T1000 (cell line): ENCODE measurements at regions not wholly inside any gene's neighbourhood (a gene's known extent, or its start where the extent isn't known, plus 50 kb on each side); places are given as distances from the start of the nearest gene placed in this dataset.
"Not testable (repeated sequence)": the region's sequence is repeated elsewhere in the genome, so short reads cannot be mapped to it uniquely, and the experiment has no call there.

Experiments
- DNase-seq: peaks from one replicate; lab custom pipeline; 2025; ENCODE audit warnings: mixed read lengths; lab: John Stamatoyannopoulos, UW

DNA sequence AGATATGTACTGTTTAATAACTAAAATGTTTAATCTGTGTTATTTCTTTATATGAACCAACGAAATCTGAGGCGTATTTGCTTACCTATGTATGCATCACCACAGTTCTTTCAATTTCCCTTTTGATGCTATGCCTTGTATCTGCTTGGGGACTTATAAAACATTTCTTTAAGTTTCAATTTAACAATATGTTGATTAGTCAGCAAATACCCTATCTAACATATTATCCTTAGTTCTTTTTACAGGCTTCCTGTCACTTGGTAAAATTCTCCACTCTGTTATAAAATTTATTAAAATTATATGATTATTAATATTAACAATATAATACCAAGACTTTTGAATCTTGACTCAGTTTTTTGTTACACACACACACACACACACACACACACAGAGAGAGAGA lies 174.3 kb downstream of the CPS1 start:
- no peak for DNase-seq

DNA sequence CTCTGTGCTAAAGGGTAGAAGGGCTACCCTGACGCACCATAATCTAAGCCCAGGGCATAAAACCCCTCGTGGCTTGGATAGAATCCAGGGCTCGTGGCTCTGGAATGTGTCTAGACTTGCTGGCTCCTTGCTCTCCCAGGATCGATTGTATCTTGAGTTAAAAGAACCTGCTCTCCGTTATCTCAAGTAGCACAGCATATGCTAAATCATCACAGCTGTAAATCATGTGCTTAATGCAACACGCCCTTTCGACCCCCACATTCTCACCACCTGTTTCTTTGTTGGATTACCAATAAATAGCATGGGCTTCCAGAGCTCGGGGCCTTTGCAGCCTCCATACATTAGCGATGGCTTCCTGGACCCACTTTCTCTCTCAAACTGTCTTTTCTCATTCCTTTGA lies 190.4 kb downstream of the CPS1 start:
- not testable (repeated sequence) for DNase-seq

DNA sequence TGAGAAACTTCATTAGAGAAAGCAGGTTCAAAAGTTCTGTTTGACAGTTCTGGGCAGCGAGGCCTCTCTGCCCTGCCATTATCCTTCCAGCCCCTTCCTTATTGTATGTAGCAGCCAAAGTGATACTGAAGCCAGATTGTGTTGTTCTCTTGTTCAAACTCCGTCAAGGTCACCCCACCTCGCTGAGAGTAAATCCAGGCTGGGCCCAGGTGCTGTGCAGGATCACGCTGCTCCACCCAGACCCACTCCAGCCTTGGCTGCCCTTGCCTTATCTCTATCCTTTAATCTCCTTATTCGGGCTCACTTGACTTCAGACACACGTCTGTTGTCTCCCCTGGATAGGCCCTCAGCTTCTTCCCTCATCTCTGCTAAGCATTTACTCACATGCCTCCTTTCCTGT lies 196.1 kb downstream of the CPS1 start:
- no peak for DNase-seq

DNA sequence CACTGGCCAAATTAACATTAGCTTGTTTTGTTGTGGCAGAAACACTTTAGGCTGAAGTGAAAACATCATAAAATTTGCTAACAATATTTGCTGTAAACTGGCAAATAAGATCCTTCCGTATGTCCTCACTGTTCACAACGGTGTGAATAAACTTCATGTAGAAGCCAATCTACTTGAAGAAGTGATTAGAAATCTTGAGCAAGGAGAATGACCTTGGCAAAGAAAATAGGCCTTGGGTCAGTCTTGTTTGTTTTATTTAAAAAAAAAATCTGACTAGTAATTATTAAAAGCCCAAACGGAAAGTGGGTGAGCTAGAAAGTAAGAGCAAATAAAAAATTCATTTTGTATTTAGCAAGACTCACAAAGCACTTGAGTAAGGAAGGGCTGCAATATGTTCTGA lies 197.0 kb downstream of the CPS1 start:
- DNase-seq = no peak

DNA sequence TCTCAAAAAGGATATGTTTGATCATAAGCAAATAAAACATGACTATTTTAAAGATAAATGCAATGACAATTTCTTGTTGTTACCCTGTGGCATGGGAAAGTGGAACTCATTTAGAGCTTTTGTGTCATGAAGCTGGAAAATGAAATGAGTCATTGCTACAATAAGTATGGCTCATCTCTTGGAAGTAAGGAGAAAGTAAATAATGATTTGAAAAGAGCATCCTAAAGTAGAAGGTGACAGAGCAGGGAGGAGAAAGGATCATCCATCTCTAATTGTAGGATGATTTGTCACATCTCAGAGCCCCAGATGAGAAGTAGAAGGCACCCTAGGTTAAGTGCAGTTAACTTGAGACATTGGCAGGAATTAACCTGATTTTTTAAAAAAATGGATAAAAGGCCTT lies 200.5 kb downstream of the CPS1 start:
- no peak for DNase-seq

DNA sequence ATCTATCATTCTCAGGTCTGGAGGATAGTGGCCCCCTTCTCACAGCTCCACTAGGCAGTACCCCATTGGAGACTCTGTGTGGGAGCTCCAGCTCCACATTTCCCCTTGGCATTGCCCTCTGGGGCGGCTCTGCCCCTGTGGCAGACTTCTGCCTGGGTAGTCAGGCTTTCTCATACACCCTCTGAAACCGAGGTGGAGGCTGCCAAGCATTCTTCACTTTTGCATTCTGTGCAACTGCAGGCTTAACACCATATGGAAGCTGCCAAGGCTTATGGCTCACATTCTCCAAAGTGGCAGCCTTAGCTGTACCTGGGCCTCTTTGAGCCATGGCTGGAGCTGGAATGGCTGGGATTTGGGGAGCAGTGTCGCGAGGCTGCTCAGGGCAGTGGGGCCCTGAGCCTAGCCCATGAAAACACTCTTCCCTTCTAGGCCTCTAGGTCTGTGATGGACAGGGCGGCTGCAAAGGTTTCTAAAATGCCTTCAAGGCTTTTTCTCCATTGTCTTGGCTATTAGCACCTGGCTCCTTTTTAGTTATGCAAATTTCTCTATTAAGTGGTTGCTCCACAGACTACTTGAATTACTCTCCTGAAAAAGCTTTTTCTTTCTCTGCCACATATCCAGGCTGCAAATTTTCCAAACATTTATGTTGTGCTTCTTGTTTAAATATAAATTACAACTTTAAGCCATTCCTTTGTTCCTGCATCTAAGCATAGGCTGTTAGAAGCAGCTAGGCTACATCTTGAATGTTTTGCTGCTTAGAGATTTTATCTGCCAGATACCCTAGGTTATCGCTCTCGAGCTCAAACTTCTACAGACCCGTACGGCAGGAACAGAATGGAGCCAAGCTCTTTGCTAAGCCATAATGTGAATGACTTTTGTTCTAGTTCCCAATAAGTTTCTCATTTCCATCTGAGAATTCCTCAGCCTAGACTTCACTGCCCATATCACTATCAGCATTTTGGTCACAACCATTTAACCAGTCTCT lies 206.5 kb downstream of the CPS1 start:
- DNase-seq = no peak

DNA sequence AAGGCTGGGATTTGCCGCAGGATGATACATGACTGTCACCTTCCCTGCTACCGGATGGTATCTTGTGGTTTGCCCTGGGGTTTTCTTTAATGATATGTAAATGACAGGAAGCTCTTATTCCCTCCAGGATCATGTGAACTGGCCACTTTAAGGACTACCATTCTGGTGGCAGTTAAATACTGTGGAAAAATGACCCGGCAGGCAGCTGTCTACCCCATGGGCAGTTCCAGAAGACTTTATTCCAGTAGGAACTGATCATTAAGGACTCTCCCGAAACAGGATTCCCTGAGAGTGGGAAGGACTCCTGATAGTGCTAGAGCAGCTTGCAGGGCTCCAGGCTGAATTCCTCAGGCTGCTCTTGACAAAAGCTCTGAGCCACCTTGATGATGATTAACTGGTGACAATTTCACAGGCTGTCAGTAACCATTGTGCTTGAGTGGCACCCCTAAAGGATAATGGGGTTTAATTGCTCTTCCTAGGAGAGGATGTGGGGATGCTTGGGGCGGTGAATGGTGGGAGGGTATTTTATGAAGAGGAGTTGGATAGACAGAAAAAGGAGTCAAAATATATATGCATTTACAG lies 212.0 kb downstream of the CPS1 start:
- DNase-seq = no peak

DNA sequence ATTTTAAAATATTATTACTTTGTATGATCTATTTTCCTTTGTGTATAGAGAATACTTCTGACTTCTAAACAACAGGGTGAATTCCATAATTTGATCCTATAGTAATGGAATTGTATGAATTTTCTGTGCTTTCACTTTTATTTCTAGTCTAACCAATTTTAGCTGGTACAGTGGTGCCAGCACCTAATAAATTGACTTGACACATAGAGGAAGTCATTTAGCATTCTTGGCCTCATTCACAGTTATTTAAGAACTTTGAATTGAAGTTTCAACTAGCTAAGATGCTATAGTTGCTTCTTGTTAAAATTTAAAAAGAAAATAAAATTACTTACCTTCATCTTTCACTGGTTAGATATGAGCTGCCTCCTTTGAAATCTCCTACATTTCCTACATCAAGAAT lies 220.4 kb downstream of the CPS1 start:
- no peak for DNase-seq

DNA sequence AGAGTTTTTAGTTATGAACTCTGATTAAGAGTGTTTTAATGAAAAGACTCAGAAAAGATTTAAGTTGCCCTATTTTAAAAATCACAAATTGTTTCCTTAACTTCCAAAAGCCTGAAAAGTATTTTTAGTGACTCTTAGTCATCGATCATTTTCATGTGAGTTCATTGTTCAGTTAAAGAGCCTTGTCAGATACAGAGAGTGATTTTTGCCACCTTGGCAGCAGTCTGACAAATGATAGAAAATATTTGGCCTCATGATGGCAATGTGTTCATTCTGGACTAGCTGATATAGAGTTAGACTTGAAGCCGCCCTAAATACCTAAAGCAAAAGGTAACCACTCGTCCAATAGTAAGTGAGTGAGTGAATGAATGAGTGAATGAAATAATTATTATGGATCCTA lies 225.8 kb downstream of the CPS1 start:
- DNase-seq = no peak

DNA sequence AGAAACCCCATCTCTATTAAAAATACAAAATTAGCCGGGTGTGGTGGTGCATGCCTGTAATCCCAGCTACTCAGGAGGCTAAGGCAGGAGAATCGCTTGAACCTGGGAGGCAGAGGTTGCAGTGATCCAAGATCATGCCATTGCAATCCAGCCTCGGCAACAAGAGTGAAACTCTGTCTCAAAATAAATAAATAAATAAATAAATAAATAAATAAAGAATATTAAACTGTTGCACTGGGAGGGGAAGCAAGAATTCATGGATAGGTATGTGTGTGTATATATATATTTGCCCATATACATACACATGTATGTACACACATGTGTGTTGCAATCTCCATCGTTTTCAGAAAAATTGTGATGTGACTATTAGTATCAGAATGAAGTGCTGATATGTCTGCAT lies 231.4 kb downstream of the CPS1 start:
- DNase-seq = not testable (repeated sequence)

DNA sequence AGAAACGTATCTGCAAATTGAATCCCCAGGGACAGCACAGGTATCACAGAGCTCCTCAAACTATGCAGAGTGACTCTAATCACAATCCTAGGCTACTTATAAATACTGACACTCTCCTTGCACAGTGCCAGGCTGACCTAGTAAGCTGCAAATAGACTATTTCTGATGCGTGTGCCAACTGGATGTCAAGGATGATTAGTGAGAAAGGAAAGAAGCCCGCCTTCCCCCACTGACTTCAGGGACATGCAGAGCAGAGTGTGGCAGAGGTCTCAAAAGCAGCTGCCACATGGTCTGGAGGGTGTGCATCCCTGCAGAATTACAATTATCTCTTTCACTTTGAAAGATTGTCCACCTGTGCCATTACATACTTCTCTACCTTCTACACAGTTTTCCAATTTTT lies 235.6 kb downstream of the CPS1 start:
- no peak for DNase-seq

DNA sequence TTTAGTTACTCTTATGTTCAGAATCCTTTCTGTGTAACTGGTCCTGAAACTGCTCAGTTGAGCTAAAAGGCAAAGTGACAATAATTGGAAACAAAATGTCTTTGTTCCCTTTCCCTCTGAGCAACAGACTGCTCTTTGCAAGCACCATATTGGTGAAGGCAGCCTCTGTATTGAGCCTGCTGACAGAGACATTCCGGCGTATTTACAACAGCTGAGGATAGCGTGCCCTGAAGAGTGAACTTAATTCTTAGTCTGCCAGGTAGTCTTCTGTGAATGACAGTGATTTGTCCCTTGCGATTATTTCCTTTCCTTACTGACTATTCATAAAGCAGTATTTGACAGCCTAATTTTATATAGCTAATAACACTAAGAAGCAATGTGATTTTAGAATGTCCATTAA lies 239.1 kb downstream of the CPS1 start:
- DNase-seq = no peak

DNA sequence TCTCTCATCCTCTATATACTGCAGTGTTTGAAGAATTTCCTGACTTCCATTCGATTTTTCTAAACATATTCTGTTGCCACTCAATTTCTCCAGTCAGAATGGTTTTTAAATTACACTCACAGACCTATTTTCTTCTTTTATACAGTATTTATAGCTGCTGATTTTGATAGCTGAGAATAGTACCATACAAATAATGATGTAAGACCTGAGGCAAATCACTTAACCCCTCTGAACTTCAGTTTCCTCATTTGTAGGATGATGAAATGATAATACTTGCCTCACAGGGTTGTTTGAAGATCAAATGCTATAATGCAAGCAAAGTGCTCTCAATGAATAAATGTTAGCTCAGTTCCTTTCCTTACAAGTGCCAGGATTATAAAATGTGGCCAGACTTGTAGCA lies 241.8 kb downstream of the CPS1 start:
- DNase-seq = no peak

DNA sequence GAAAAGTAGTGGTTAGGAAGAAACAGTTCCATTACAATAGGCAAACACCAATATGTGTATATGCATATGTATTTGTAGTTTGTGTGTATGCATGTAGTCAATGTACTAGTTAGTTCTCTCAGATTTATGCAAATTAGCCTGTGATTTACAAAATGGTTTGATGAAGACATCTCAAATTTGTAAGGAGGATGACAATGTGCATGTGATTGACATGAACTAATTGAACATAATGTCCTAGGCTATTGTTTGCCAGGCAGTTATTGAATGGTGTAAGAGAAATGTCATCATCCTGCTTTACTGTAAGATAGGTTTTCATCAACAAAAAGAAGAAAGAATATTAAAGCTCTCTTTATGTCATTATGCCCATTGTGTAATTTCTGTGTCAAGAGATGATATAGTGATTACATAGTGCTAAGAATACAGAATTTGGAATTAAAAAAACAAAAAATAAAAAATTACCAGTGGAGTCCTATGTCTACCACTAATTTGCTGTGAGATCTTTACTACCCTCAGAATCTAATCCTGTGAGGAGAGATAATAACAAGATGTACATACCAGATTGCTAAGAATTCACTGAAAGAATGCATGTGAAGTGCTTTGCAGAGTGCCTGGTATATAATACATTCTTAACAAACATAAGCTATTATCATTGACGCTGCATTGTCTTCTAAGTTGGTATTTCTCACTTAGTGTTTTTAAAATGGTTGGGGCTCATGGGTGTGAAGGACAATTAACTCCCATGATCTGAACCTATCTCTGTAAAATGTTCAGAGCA lies 258.0 kb downstream of the CPS1 start:
- DNase-seq = no peak

DNA sequence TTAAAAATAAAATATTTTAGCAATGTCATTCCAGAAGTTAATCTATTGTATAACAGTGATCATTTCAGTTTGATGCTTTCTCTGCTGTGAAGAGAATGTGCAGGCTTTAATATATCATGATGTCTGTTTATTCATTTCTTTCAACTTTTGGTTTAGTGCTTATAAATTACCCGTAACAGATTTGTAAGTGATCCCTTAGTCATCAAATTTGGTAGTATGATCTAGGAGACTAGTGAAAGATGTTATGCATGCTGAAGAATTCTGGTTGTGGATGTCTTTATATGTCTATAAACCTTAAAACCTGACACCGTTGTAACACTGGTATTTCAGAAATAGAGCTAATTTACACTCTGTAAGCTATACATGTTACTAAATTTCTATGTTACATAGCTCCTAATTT lies 260.4 kb downstream of the CPS1 start:
- DNase-seq = no peak

DNA sequence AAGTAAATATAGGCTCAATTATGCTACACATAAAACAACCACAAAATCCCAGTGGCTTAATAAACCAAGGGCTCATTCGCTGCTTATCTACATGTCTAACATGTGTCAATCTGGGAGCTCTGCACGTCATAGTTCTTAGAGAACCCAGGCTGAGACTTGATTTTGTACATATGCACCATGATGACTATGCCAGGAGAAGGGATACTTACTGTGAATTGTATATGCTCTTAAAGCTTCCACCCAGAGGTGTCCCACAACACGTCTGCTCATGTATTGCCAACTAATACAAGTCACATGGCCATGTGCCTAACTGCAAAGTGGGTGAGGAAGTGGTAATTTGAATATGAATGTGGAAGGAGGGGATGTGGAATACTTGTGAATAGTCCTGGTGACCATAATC lies 262.1 kb downstream of the CPS1 start:
- no peak for DNase-seq

DNA sequence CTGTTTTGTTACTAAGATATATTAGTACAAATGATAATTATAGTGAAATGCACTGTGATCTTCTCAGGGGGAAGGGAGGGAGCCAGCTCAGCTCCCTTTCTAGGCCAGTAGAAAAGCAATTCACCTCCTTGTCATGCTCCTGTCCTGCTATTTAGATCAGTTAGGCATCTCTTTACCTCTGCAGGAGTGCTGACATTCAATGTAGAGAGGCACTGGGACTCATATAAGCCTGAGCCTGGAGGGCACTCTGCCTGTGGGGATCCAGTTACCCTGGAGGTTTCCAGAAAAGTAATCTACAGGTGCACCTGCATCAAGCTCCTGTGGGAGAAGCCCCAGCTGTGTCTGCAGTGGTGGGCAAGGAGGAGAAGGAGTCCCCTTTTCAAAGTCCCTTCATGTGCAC lies 277.0 kb downstream of the CPS1 start:
- DNase-seq = no peak

DNA sequence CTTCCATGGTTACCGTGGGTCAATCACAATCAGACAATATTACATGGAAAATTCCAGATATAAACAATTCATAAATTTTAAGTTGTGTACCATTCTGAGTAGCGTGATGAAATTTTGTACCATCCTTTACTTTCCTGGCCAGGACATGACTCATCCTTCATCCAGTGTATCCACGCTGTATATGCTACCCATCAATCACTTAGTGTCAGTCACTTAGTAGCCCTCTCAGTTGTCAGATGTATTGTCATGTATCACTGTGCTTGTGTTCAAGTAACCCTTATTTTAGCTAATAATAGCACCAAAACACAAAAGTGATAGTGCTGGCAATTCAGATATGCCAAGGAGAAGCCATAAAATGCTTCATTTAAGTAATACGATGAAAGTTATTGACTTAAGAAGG lies 282.6 kb downstream of the CPS1 start:
- no peak for DNase-seq

DNA sequence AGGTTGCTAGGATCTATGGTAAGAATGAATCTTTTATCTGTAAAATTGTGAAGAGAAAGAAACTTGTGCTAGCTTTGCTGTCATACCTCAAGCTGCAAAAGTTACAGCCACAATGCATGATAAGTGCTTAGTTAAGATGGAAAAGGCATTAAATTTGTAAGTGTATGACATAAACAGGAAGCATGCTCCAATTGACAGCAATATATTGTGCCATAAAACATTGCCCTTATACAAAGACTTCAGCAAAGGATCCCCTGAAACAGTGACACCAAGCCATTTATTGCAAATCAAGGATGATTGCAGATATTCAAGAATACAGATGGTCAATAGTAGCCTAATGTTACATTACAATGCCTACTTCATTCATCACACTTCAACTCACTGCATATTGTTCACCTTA lies 283.1 kb downstream of the CPS1 start:
- no peak for DNase-seq

DNA sequence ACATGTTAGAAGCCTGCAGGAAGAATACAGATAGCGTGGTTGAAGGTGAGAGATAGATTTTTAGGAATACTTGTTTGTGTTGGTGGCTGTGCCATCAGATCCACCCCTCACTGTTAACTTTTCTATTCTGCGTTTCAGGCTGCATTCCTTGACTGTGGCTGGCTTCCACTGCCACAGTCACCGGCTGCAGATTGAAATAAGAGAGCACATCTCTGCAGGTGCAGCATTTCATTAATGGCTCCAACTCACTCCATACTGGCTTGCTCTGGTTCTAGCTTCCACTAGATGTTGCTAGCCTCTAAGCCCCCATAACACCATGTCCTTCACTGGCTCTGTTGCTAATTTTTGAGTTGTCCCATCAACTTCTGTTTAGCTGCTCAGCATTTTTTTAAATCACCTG lies 286.5 kb downstream of the CPS1 start:
- no peak for DNase-seq

DNA sequence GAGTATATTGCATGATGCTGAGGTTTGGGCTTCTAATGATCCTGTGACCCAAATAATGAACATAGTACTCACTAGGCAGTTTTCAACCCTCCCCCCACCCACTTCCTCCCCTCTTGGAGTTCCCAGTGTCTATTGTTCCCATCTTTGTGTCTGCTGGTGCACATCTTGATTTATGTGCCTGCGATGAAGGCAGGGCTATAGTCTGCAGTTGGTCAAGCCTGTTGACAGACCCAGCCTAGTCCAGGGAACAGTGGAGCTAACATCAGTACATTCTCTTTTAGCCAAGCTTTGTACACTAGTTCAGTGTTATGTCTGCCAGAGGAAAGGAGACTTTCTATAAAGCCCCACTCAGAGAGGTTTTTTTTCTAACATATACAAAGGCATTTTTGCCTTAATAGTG lies 287.6 kb downstream of the CPS1 start:
- no peak for DNase-seq

DNA sequence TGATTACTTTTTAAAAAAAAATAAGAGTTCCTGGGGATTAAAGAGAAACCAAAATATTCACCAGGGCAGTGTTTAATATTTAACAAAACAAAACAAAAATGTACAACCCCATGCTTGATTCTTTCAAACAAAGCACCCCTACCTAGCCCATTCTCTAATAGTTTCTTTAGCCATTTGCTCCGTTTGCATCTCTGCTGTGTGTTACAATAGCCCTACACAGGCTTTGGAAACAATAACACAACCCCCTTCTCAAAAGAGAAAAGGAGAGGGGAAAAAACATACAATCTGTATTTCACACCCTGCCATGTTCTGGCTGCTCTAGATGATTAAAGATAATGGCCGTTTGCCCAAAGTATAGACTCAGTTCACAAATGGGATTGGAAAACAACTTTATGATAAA lies 302.9 kb downstream of the CPS1 start:
- no peak for DNase-seq

DNA sequence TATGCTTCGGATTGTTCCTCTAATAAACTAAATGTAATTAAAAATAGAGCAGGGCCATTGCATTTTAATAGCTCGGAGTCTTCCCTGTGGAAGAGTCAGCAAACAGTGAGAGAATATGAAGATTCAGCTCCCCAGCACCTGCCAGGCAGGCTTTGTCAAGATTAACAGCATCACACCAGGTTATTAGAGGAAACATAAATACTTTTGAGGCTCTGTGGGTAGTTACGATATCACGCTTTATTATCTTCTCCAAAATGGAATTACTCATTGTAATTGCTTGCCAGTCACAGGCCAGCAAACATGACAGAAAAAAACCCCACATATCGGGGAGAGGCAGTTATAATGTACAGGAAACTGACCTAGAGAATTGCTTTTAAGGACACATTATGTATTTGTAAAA lies 303.9 kb downstream of the CPS1 start:
- DNase-seq = no peak
